Occipital lobe (tissue), 1 donor: ENCODE measurements at regions not wholly inside any gene's neighbourhood (a gene's known extent, or its start where the extent isn't known, plus 50 kb on each side); places are given as distances from the start of the nearest gene placed in this dataset.

Source experiments
- DNase-seq: peaks from one replicate; lab custom pipeline; 2025; lab: John Stamatoyannopoulos, UW

GRCh38 chr10:117635826-117636225 lies 93.3 kb downstream of the EMX2 start:
- DNase-seq: no peak

- DNase-seq: no peak
Measured at GRCh38 chr10:117638200-117638599, 95.7 kb downstream of the EMX2 start.

- no peak for DNase-seq
Measured at GRCh38 chr10:117638664-117639200, 96.2 kb downstream of the EMX2 start.

- DNase-seq: no peak
Measured at GRCh38 chr10:117640406-117640805, 97.9 kb downstream of the EMX2 start.

- no peak for DNase-seq
Measured at GRCh38 chr10:117646718-117647117, 104.2 kb downstream of the EMX2 start.

- no peak for DNase-seq
Measured at GRCh38 chr10:117647306-117647705, 104.8 kb downstream of the EMX2 start.

- no peak for DNase-seq
Measured at GRCh38 chr10:117651121-117651520, 108.6 kb downstream of the EMX2 start.

- DNase-seq: no peak
Measured at GRCh38 chr10:117652228-117653169, 110.0 kb downstream of the EMX2 start.

GRCh38 chr10:117653170-117653515 lies 110.6 kb downstream of the EMX2 start:
- no peak for DNase-seq

GRCh38 chr10:117654105-117654504 lies 111.6 kb downstream of the EMX2 start:
- DNase-seq: no peak

GRCh38 chr10:117656385-117657367 lies 114.1 kb downstream of the EMX2 start:
- DNase-seq: no peak

- DNase-seq: no peak
Measured at GRCh38 chr10:117661316-117661715, 118.8 kb downstream of the EMX2 start.

GRCh38 chr10:117662126-117662525 lies 119.6 kb downstream of the EMX2 start:
- DNase-seq: no peak

- DNase-seq: no peak
Measured at GRCh38 chr10:117662751-117663540, 120.4 kb downstream of the EMX2 start.

GRCh38 chr10:117663750-117664149 lies 121.2 kb downstream of the EMX2 start:
- no peak for DNase-seq

- no peak for DNase-seq
Measured at GRCh38 chr10:117664288-117664687, 121.7 kb downstream of the EMX2 start.

GRCh38 chr10:117666166-117666565 lies 123.6 kb downstream of the EMX2 start:
- DNase-seq: no peak

- no peak for DNase-seq
Measured at GRCh38 chr10:117666965-117667364, 124.4 kb downstream of the EMX2 start.

GRCh38 chr10:117667831-117668230 lies 125.3 kb downstream of the EMX2 start:
- DNase-seq: no peak

- DNase-seq: no peak
Measured at GRCh38 chr10:117668327-117669008, 125.9 kb downstream of the EMX2 start.

GRCh38 chr10:117669122-117669521 lies 126.6 kb downstream of the EMX2 start:
- no peak for DNase-seq
